ENCODE measurements at regions not wholly inside any gene's neighbourhood (a gene's known extent, or its start where the extent isn't known, plus 50 kb on each side); places are given as distances from the start of the nearest gene placed in this dataset.

DNA sequence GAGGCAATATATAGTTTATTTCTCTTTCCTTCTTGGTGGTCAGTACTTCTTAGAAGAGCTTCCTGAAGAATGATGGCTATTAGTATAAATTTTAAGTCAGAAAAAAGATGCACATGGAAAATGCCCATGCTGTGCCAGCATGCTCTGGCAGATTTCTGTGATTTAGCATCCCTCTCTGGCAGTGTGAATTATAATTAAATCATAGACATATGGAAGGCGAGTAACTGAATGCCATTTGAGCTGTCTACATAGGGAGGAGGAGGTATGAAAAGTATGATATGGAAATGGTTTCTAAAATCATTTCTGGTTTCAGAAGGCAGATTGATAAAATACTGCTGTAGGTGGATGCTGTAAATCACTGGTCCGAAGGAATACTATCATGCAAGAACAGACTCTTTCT is 754.9 kb upstream of the LRATD1 start:
- TF ChIP-seq POLR2A (IDR thresholded peaks at IDR 0.05): no peak
- no peak for TF ChIP-seq POLR2AphosphoS5 (IDR thresholded peaks at IDR 0.05)
- no peak overlapping the region for H3K27ac ChIP-seq
- in situ Hi-C loops (cut with MboI; ENCODE audit: low pct_ligation_motif_present in 1 of 4, low pct_unique_long_range_greater_than_20kb in 1 of 4, low sequenced_read_pairs in 3 of 4) (no loop called here), intact Hi-C loops (cut with DNase I; ENCODE audit: low total_unique reads) (no loop called here)
- H3K9me3 ChIP-seq: no peaks in the 10 kb centered on the region
- H3K4me3 ChIP-seq: no peak overlapping the region
- no peak for DNase-seq
- H3K36me3 ChIP-seq: no peaks in the 10 kb centered on the region
- no peaks in the 10 kb centered on the region for H3K27me3 ChIP-seq
- WGBS, 2 donors (ENCODE audit: low coverage in 1 of 2): 74 to 87% methylated on average over 2 of the region's 2 CpGs
- no peaks in the 10 kb centered on the region for H3K4me1 ChIP-seq

DNA sequence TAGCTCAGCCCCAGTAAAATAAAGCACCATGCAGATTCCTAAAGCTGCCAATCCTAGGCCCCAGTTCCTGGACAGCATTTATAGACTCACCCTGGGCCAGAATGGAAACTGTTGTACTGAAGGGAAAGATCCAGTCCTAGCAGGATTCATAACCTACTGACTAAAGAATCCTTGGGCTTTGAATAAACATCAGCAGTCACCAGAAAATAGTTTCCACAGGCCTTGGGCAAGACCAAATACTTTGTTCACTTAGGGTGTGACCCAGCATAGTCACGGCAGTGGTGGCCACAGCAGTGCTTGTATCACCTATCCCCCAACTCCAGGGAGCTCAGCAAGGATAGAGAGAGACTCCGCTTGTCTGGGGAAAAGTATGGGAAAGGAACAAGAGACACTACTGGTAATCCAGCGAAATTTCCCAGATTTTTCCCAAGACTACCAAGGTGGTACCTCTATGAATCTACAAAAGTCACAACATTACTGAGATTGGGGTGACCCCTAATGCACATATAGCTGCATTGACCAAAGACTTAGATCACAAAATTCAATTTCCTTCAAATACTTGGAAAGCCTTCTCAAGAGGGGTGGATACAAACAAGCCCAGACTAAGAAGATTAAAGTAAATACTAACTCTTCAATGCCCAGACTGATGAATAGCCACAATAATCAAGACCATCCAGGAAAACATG is 748.1 kb upstream of the LRATD1 start:
- in situ Hi-C loops (cut with MboI; ENCODE audit: low pct_ligation_motif_present in 1 of 4, low pct_unique_long_range_greater_than_20kb in 1 of 4, low sequenced_read_pairs in 3 of 4) (no loop called here), intact Hi-C loops (cut with DNase I; ENCODE audit: low total_unique reads) (no loop called here)
- Histone ChIP-seq H3K36me3 (no peaks in the 10 kb centered on the region), H3K27me3 (no peaks in the 10 kb centered on the region), H3K4me3 (no peak overlapping the region), H3K4me1 (no peaks in the 10 kb centered on the region), H3K27ac (no peak overlapping the region), H3K9me3 (no peaks in the 10 kb centered on the region)
- 89% methylated on average over 3 of the region's 3 CpGs; no CpG with 5 or more reads in 1 of the 2 donors for WGBS, 2 donors (ENCODE audit: low coverage in 1 of 2)
- no peak for DNase-seq
- TF ChIP-seq, protein P1, sequence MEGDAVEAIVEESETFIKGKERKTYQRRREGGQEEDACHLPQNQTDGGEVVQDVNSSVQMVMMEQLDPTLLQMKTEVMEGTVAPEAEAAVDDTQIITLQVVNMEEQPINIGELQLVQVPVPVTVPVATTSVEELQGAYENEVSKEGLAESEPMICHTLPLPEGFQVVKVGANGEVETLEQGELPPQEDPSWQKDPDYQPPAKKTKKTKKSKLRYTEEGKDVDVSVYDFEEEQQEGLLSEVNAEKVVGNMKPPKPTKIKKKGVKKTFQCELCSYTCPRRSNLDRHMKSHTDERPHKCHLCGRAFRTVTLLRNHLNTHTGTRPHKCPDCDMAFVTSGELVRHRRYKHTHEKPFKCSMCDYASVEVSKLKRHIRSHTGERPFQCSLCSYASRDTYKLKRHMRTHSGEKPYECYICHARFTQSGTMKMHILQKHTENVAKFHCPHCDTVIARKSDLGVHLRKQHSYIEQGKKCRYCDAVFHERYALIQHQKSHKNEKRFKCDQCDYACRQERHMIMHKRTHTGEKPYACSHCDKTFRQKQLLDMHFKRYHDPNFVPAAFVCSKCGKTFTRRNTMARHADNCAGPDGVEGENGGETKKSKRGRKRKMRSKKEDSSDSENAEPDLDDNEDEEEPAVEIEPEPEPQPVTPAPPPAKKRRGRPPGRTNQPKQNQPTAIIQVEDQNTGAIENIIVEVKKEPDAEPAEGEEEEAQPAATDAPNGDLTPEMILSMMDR (IDR thresholded peaks at IDR 0.05): no peak
- no peak for TF ChIP-seq POLR2AphosphoS5 (IDR thresholded peaks at IDR 0.05)
- TF ChIP-seq POLR2A (IDR thresholded peaks at IDR 0.05): no peak
- TF ChIP-seq EP300 (IDR thresholded peaks at IDR 0.05; ENCODE audit: low read depth): no peak

DNA sequence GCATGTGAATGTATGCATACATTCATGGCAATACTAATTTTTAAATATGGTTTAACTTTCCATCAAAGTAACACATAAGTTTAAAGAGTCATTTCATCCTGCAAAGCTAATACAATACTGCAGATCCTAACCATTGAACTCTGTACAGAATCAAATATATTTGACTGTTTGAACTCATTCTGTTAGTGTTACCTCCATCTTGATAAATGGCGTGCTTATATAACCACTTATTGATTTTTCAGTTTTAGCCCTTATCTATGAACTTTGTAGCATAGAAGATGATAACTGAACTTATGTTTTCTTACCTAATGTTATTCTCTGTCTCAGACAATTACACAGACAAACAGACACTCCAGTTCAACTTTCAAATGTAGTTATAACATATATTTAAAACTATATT is 731.0 kb upstream of the LRATD1 start:
- H3K4me3 ChIP-seq: no peak overlapping the region
- H3K27me3 ChIP-seq: no peaks in the 10 kb centered on the region
- no peaks in the 10 kb centered on the region for H3K9me3 ChIP-seq
- WGBS, 2 donors (ENCODE audit: low coverage in 1 of 2): 61 to 70% methylated on average over 1 of the region's 1 CpG
- H3K4me1 ChIP-seq: no peaks in the 10 kb centered on the region
- intact Hi-C loops (cut with DNase I; ENCODE audit: low total_unique reads) (no loop called here), in situ Hi-C loops (cut with MboI; ENCODE audit: low pct_ligation_motif_present in 1 of 4, low pct_unique_long_range_greater_than_20kb in 1 of 4, low sequenced_read_pairs in 3 of 4) (no loop called here)
- no peak for TF ChIP-seq POLR2AphosphoS5 (IDR thresholded peaks at IDR 0.05)
- TF ChIP-seq EP300 (IDR thresholded peaks at IDR 0.05; ENCODE audit: low read depth): no peak
- TF ChIP-seq POLR2A (IDR thresholded peaks at IDR 0.05): no peak
- TF ChIP-seq, protein P1 (IDR thresholded peaks at IDR 0.05): no peak
- no peak overlapping the region for H3K27ac ChIP-seq
- DNase-seq: no peak
- no peaks in the 10 kb centered on the region for H3K36me3 ChIP-seq

DNA sequence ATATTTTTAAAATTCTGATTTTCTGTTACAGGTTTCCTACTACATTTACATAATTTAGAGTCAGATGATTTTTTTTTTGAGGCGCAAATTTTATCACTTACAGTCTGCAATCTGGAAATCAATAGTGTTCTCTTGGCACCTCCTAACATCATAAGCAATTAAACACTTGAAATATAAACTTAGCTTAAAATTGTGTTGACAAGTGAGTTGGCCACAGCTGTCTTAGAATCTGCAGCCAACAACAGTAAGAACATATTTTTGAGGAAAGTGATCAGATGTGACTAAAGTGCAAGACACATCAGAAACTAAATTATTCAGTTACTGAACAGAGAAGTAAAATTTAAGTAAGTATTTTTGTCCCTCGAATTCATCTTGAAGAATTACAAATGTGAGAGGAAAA is 726.7 kb upstream of the LRATD1 start:
- DNase-seq: no peak
- no peak for TF ChIP-seq POLR2A (IDR thresholded peaks at IDR 0.05)
- no peak for TF ChIP-seq EP300 (IDR thresholded peaks at IDR 0.05; ENCODE audit: low read depth)
- no peak for TF ChIP-seq POLR2AphosphoS5 (IDR thresholded peaks at IDR 0.05)
- TF ChIP-seq, protein P1 (IDR thresholded peaks at IDR 0.05): no peak
- intact Hi-C loops (cut with DNase I; ENCODE audit: low total_unique reads): no loop called here
- in situ Hi-C loops (cut with MboI; ENCODE audit: low pct_ligation_motif_present in 1 of 4, low pct_unique_long_range_greater_than_20kb in 1 of 4, low sequenced_read_pairs in 3 of 4): no loop called here
- Histone ChIP-seq H3K4me3 (no peak overlapping the region), H3K4me1 (no peaks in the 10 kb centered on the region), H3K27me3 (no peaks in the 10 kb centered on the region), H3K36me3 (no peaks in the 10 kb centered on the region), H3K9me3 (no peaks in the 10 kb centered on the region), H3K27ac (no peak overlapping the region)
- WGBS, 2 donors (ENCODE audit: low coverage in 1 of 2): 59 to 73% methylated on average over 2 of the region's 2 CpGs

DNA sequence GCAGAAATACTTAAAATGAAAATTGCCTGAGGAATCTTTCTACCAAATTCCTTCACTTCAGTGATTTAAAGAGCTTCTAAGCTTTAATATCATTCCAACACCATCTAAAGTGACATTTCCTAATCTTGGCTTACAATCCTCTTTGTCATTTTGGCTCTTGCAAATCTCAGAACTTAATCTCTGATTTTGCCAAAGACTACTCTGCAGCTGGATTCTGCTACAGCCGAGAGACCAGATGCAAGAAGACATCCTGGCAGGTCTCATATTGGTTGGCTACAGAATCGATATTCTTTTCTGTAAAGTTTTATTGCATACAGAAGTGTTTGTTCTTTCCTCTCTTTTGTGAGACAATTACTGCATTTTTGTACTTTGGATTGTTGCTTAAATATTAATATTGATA is 716.5 kb upstream of the LRATD1 start:
- no peak overlapping the region for H3K27ac ChIP-seq
- no peaks in the 10 kb centered on the region for H3K27me3 ChIP-seq
- intact Hi-C loops (cut with DNase I; ENCODE audit: low total_unique reads) (no loop called here), in situ Hi-C loops (cut with MboI; ENCODE audit: low pct_ligation_motif_present in 1 of 4, low pct_unique_long_range_greater_than_20kb in 1 of 4, low sequenced_read_pairs in 3 of 4) (no loop called here)
- 44 to 54% methylated on average over 2 of the region's 2 CpGs for WGBS, 2 donors (ENCODE audit: low coverage in 1 of 2)
- no peaks in the 10 kb centered on the region for H3K9me3 ChIP-seq
- H3K4me3 ChIP-seq: no peak overlapping the region
- TF ChIP-seq, protein P1 (IDR thresholded peaks at IDR 0.05): no peak
- TF ChIP-seq EP300 (IDR thresholded peaks at IDR 0.05; ENCODE audit: low read depth): no peak
- no peak for TF ChIP-seq POLR2AphosphoS5 (IDR thresholded peaks at IDR 0.05)
- TF ChIP-seq POLR2A (IDR thresholded peaks at IDR 0.05): no peak
- H3K4me1 ChIP-seq: no peaks in the 10 kb centered on the region
- DNase-seq: no peak
- H3K36me3 ChIP-seq: no peaks in the 10 kb centered on the region
